Neural cell (in vitro differentiated cells): ENCODE measurements at regions not wholly inside any gene's neighbourhood (a gene's known extent, or its start where the extent isn't known, plus 50 kb on each side); places are given as distances from the start of the nearest gene placed in this dataset.

Source experiments
- H2AFZ ChIP-seq: fragments of 200-600, 300-800 bp; sonication (generic), shearing (Covaris generic); 2 replicates; pipeline ENCODE4 v1.6.0; 2014; ENCODE audit warnings: low read depth, mild to moderate bottlenecking, antibody characterized with exemption, low read length, moderate library complexity
- H3F3A ChIP-seq: fragments of 200-600 bp; shearing (Covaris generic); 2 replicates; pipeline ENCODE4 v1.6.1; 2016; ENCODE audit warnings: mild to moderate bottlenecking, moderate library complexity, mixed read lengths, antibody characterized with exemption, low read length; ENCODE audit not compliant: insufficient read depth, poor library complexity, severe bottlenecking
- H3K27ac ChIP-seq: fragments of 200-600, 300-800 bp; sonication (generic), shearing (Covaris generic); 2 replicates; pipeline ENCODE4 v1.5.1; 2014; ENCODE audit warnings: mild to moderate bottlenecking, low read length, moderate library complexity
- H3K27me3 ChIP-seq: fragments of 300-800, 200-600 bp; sonication (generic), shearing (Covaris generic); 2 replicates; pipeline ENCODE4 v1.6.0; 2014; ENCODE audit warnings: mild to moderate bottlenecking, low read depth, low read length, moderate library complexity; ENCODE audit not compliant: insufficient read depth
- H3K36me3 ChIP-seq: fragments of 300-800, 200-600 bp; sonication (generic), shearing (Covaris generic); 2 replicates; pipeline ENCODE4 v1.5.1; 2014; ENCODE audit warnings: mild to moderate bottlenecking, antibody characterized with exemption, low read length, moderate library complexity; ENCODE audit not compliant: insufficient read depth
- H3K4me2 ChIP-seq: fragments of 300-800, 200-600 bp; sonication (generic), shearing (Covaris generic); 2 replicates; pipeline ENCODE4 v1.6.0; 2014; ENCODE audit warnings: mild to moderate bottlenecking, low read length
- H3K4me3 ChIP-seq: fragments of 300-800, 200-600 bp; sonication (generic), shearing (Covaris generic); 2 replicates; pipeline ENCODE4 v1.5.1; 2014; ENCODE audit warnings: mild to moderate bottlenecking, low read length, moderate library complexity
- H3K79me2 ChIP-seq: fragments of 200-600 bp; shearing (Covaris generic); replicated peaks from 2 replicates; pipeline ENCODE4 v1.6.0; 2014; ENCODE audit warnings: mild to moderate bottlenecking, low read length, moderate library complexity; ENCODE audit not compliant: insufficient read depth
- H3K9ac ChIP-seq: fragments of 300-800, 200-600 bp; sonication (generic), shearing (Covaris generic); 2 replicates; pipeline ENCODE4 v1.6.1; 2016; ENCODE audit warnings: mild to moderate bottlenecking, low read length, mixed read lengths
- H3K9me2 ChIP-seq: fragments of 200-600 bp; shearing (Covaris generic); 2 replicates; pipeline ENCODE4 v1.6.1; 2016; ENCODE audit warnings: mild to moderate bottlenecking, low read length, mixed read lengths; ENCODE audit not compliant: insufficient read depth
- H3K9me3 ChIP-seq: fragments of 200-600, 300-800 bp; sonication (generic), shearing (Covaris generic); 2 replicates; pipeline ENCODE4 v1.6.1; 2016; ENCODE audit warnings: mild to moderate bottlenecking, mixed run types, low read length, moderate library complexity, mixed read lengths
- H4K20me1 ChIP-seq: fragments of 200-600 bp; shearing (Covaris generic); 2 replicates; pipeline ENCODE4 v1.6.1; 2016; ENCODE audit warnings: mild to moderate bottlenecking, mixed run types; ENCODE audit not compliant: insufficient read depth
- CTCF ChIP-seq: fragments of 450-650 bp; IDR thresholded peaks from 2 replicates; pipeline ENCODE4 v1.5.1; 2014; ENCODE audit warnings: antibody characterized with exemption, mild to moderate bottlenecking, moderate library complexity; ENCODE audit not compliant: poor library complexity, severe bottlenecking
- EP300 ChIP-seq: fragments of 450-650 bp; conservative IDR thresholded peaks from 2 replicates; pipeline ENCODE4 v1.6.1; 2014; ENCODE audit warnings: antibody characterized with exemption, mild to moderate bottlenecking, moderate library complexity; ENCODE audit not compliant: poor library complexity, severe bottlenecking
- EZH2 ChIP-seq: fragments of 200-600, 300-800 bp; shearing (Covaris generic), sonication (generic); IDR thresholded peaks from 2 replicates; pipeline ENCODE4 v1.6.1; 2014; ENCODE audit warnings: antibody characterized with exemption, low read length, borderline replicate concordance, mild to moderate bottlenecking; ENCODE audit not compliant: insufficient read depth, poor library complexity, severe bottlenecking
- MXI1 ChIP-seq: fragments of 450-650 bp; conservative IDR thresholded peaks from 2 replicates; pipeline ENCODE4 v1.6.1; 2014; ENCODE audit warnings: antibody characterized with exemption, mild to moderate bottlenecking; ENCODE audit not compliant: poor library complexity, severe bottlenecking
- POLR2AphosphoS5 ChIP-seq: IDR thresholded peaks from 2 replicates; pipeline ENCODE4 v1.6.1; 2012
- RAD21 ChIP-seq: fragments of 450-650 bp; conservative IDR thresholded peaks from 2 replicates; pipeline ENCODE4 v1.6.1; 2014; ENCODE audit warnings: antibody characterized with exemption, mild to moderate bottlenecking, moderate library complexity
- REST ChIP-seq: IDR thresholded peaks from 2 replicates; pipeline ENCODE4 v1.6.1; 2012; ENCODE audit warnings: borderline replicate concordance
- SMC3 ChIP-seq: fragments of 450-650 bp; conservative IDR thresholded peaks from 2 replicates; pipeline ENCODE4 v1.6.1; 2014; ENCODE audit warnings: antibody characterized with exemption, mild to moderate bottlenecking, moderate library complexity; ENCODE audit not compliant: poor library complexity
- TAF1 ChIP-seq: IDR thresholded peaks from 2 replicates; pipeline ENCODE4 v1.6.1; 2012; ENCODE audit warnings: low read depth

- H3K79me2 ChIP-seq = no peaks in the 10 kb centered on the region
- no peak overlapping the region for H3K27ac ChIP-seq
- no peaks in the 10 kb centered on the region for H3F3A ChIP-seq
- no peaks in the 10 kb centered on the region for H3K9me3 ChIP-seq
- no peaks in the 10 kb centered on the region for H4K20me1 ChIP-seq
- no peak overlapping the region for H3K4me3 ChIP-seq
- no peak for TF ChIP-seq EP300
- no peak for TF ChIP-seq RAD21
- TF ChIP-seq SMC3 = no peak
- TF ChIP-seq CTCF = no peak
- TF ChIP-seq POLR2AphosphoS5 = no peak
- TF ChIP-seq MXI1 = no peak
- TF ChIP-seq REST = no peak
- no peak for TF ChIP-seq TAF1
- TF ChIP-seq EZH2 = no peak
- no peak overlapping the region for H3K9ac ChIP-seq
- no peaks in the 10 kb centered on the region for H3K36me3 ChIP-seq
- H2AFZ ChIP-seq = no peak overlapping the region
- no peaks in the 10 kb centered on the region for H3K27me3 ChIP-seq
- H3K9me2 ChIP-seq = no peaks in the 10 kb centered on the region
- no peak overlapping the region for H3K4me2 ChIP-seq
These were observed 77.1 kb downstream of the CCNA1 start for GRCh38 chr13:36509369-36509768.

GRCh38 chr13:36512771-36513170 is 80.5 kb downstream of the CCNA1 start:
- Histone ChIP-seq H3K27me3 (no peaks in the 10 kb centered on the region), H3K4me2 (no peak overlapping the region), H3K9ac (no peak overlapping the region), H3K4me3 (no peak overlapping the region), H4K20me1 (no peaks in the 10 kb centered on the region), H2AFZ (no peak overlapping the region), H3K9me2 (no peaks in the 10 kb centered on the region), H3K36me3 (no peaks in the 10 kb centered on the region), H3K9me3 (no peaks in the 10 kb centered on the region), H3K79me2 (no peaks in the 10 kb centered on the region), H3K27ac (no peak overlapping the region), H3F3A (no peaks in the 10 kb centered on the region)
- TF ChIP-seq POLR2AphosphoS5 (no peak), CTCF (no peak), REST (no peak), TAF1 (no peak), RAD21 (no peak), EZH2 (no peak), MXI1 (no peak)
